ENCODE measurements at regions not wholly inside any gene's neighbourhood (a gene's known extent, or its start where the extent isn't known, plus 50 kb on each side); places are given as distances from the start of the nearest gene placed in this dataset.

DNA sequence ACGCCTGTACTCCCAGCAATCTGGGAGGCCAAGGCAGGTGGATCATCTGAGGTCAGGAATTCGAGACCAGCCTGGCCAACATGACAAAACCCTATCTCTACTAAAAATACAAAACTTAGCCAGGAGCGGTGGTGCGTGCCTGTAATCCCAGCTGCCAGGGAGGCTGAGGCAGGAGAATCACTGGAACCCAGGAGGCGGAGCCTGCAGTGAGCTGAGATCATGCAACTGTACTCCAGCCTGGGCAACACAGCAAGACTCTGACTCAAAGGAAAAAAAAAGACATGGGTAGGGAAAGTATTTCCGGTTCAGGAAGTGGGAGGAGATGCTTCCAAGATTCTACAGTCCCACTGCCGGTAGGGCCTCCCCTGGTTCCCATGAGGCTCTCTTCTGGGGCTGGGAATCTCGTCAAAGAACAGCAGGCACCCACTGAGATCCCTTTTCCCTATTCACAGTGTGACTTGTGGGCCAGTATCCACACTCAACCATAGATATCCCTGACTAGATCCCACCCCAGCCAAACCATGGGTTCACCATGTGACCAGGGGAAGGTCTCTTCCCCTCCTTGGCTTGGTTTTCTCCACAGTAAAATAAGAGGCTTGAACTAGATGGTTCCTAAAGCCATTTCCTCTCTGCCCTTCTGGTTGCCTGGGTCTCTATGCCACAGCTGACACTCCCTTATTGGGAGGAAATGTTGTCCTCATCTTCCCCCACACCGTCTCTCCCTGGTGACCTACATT lies 443.3 kb downstream of the BUD13 start:
- TF ChIP-seq, protein P1, sequence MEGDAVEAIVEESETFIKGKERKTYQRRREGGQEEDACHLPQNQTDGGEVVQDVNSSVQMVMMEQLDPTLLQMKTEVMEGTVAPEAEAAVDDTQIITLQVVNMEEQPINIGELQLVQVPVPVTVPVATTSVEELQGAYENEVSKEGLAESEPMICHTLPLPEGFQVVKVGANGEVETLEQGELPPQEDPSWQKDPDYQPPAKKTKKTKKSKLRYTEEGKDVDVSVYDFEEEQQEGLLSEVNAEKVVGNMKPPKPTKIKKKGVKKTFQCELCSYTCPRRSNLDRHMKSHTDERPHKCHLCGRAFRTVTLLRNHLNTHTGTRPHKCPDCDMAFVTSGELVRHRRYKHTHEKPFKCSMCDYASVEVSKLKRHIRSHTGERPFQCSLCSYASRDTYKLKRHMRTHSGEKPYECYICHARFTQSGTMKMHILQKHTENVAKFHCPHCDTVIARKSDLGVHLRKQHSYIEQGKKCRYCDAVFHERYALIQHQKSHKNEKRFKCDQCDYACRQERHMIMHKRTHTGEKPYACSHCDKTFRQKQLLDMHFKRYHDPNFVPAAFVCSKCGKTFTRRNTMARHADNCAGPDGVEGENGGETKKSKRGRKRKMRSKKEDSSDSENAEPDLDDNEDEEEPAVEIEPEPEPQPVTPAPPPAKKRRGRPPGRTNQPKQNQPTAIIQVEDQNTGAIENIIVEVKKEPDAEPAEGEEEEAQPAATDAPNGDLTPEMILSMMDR (IDR thresholded peaks at IDR 0.05; ENCODE audit: poor library complexity, severe bottlenecking), result no peak
- TF ChIP-seq RAD21 (conservative IDR thresholded peaks at IDR 0.05) (no peak), TAF1 (IDR thresholded peaks at IDR 0.05; ENCODE audit: low read depth) (no peak), EZH2 (IDR thresholded peaks at IDR 0.05; ENCODE audit: borderline replicate concordance, insufficient read depth, low read length, poor library complexity, severe bottlenecking) (no peak), SMC3 (conservative IDR thresholded peaks at IDR 0.05; ENCODE audit: poor library complexity) (no peak)

Measured in neural cell (in vitro differentiated cells).